OCI-LY7 (cell line): ENCODE measurements at regions not wholly inside any gene's neighbourhood (a gene's known extent, or its start where the extent isn't known, plus 50 kb on each side); places are given as distances from the start of the nearest gene placed in this dataset.

ENCODE experiments used
- BruUV-seq: library from RNA; stranded (reverse); fragments of 400-500 nt; replicated peaks from 2 replicates; lab custom pipeline; 2021; lab: Mats Ljungman, UMichigan
- CTCF ChIA-PET: fragments of 300-600 bp; sonication (Branson Sonifier 250); formaldehyde crosslinking; loops from one replicate; lab custom pipeline; 2022; ENCODE audit warnings: antibody characterized with exemption; ENCODE audit not compliant: unreplicated experiment; lab: Charles Lee
- POLR2A ChIA-PET: fragments of 300-600 bp; sonication (Branson Sonifier 250); formaldehyde crosslinking; loops from one replicate; lab custom pipeline; 2022; ENCODE audit warnings: antibody characterized with exemption; lab: Charles Lee
- DNase-seq: peaks from one replicate; pipeline ENCODE4 v3.0.0-alpha.2; 2015; ENCODE audit warnings: low spot score
- H2AFZ ChIP-seq: fragments of 200-600 bp; sonication (generic), shearing (Covaris generic); 2 replicates; pipeline ENCODE4 v1.6.1; 2014; ENCODE audit warnings: mild to moderate bottlenecking, antibody characterized with exemption, low read length, moderate library complexity
- H3K27ac ChIP-seq: fragments of 200-600 bp; sonication (generic); 2 replicates; pipeline ENCODE4 v1.5.1; 2014; ENCODE audit warnings: mixed run types, low read depth, mild to moderate bottlenecking, moderate library complexity, low read length, inconsistent platforms; ENCODE audit not compliant: poor library complexity, severe bottlenecking
- H3K36me3 ChIP-seq: fragments of 200-600 bp; sonication (generic); 2 replicates; pipeline ENCODE4 v1.6.1; 2014; ENCODE audit warnings: mild to moderate bottlenecking, antibody characterized with exemption, low read length, moderate library complexity, mixed read lengths; ENCODE audit not compliant: insufficient read depth
- H3K4me1 ChIP-seq: fragments of 200-600 bp; sonication (generic); 2 replicates; pipeline ENCODE4 v1.5.1; 2014; ENCODE audit warnings: mild to moderate bottlenecking, low read length; ENCODE audit not compliant: insufficient read depth, poor library complexity, severe bottlenecking
- H3K4me2 ChIP-seq: fragments of 200-600 bp; sonication (generic); 2 replicates; pipeline ENCODE4 v1.6.1; 2014; ENCODE audit warnings: mild to moderate bottlenecking, low read length
- H3K4me3 ChIP-seq: fragments of 200-600 bp; sonication (generic); 2 replicates; pipeline ENCODE4 v1.5.1; 2014; ENCODE audit warnings: mild to moderate bottlenecking, low read depth, low read length; ENCODE audit not compliant: poor library complexity, severe bottlenecking
- H3K79me2 ChIP-seq: fragments of 200-600 bp; sonication (generic); 2 replicates; pipeline ENCODE4 v1.6.1; 2016; ENCODE audit warnings: low read depth, mild to moderate bottlenecking, low read length, moderate library complexity, mixed read lengths; ENCODE audit not compliant: insufficient read depth
- H3K9me2 ChIP-seq: fragments of 200-600 bp; sonication (generic); 2 replicates; pipeline ENCODE4 v1.6.1; 2016; ENCODE audit warnings: mild to moderate bottlenecking, low read length, mixed read lengths; ENCODE audit not compliant: insufficient read depth
- H3K9me3 ChIP-seq: fragments of 200-600 bp; sonication (generic); 2 replicates; pipeline ENCODE4 v1.6.1; 2014; ENCODE audit warnings: mild to moderate bottlenecking, mixed run types, low read length, mixed read lengths
- H4K20me1 ChIP-seq: fragments of 200-600 bp; sonication (generic); 2 replicates; pipeline ENCODE4 v1.6.1; 2014; ENCODE audit warnings: mild to moderate bottlenecking, antibody characterized with exemption, low read length, moderate library complexity, mixed read lengths; ENCODE audit not compliant: insufficient read depth
- EZH2phosphoT487 ChIP-seq: fragments of 200-600 bp; sonication (generic); IDR thresholded peaks from 2 replicates; pipeline ENCODE4 v1.6.1; 2018; ENCODE audit warnings: low read depth, borderline replicate concordance, mild to moderate bottlenecking, mixed run types, antibody characterized with exemption, low read length, moderate library complexity, mixed read lengths
- intact Hi-C: fragments of 100-400 bp; cut with micrococcal nuclease; formaldehyde crosslinking; loops from one replicate; pipeline ENCODE4 v1.10.0; 2022; ENCODE audit not compliant: unreplicated experiment
- TF ChIP-seq, protein P1 (sequence below): fragments of 200-600 bp; sonication (generic); conservative IDR thresholded peaks from 2 replicates; pipeline ENCODE4 v1.5.1; 2014; ENCODE audit warnings: mild to moderate bottlenecking, antibody characterized with exemption, low read length, moderate library complexity, mixed read lengths

DNA sequence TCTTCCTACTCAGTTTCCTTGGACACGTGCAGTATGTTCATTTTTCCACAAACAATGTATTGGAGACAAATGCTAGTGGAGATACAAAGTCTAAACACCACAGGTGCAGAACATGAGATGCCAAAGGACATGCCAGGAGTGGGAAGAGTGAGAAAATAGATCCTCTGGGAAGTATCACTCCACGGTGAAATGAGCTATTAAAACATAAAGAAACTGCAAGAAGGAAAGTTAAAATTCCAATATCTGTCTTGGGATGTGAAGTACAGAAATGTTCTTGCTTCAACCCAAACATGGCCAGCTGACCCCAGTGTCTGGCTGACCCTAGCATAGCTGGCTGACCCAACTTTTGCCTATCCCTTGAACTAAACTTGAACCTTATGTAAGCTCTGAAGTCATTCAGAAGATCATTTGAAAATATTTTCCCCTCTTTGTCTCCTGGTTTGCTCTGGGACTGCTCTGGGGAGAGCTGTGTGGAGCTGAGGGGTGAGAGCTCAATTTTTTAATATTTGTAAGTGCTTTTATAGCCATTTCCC, 59.5 kb downstream of the FZD1 start:
- Histone ChIP-seq H3K4me3 (no peak overlapping the region), H3K4me2 (no peak overlapping the region), H3K36me3 (no peaks in the 10 kb centered on the region), H2AFZ (no peak overlapping the region), H3K9me3 (no peaks in the 10 kb centered on the region), H3K27ac (no peak overlapping the region), H3K9me2 (no peaks in the 10 kb centered on the region), H3K79me2 (no peaks in the 10 kb centered on the region), H4K20me1 (no peaks in the 10 kb centered on the region), H3K4me1 (no peaks in the 10 kb centered on the region)
- intact Hi-C loops = no loop called here
- ChIA-PET CTCF (no interaction called here), POLR2A (interaction anchor here (0.8 to 1.3 kb wide), 2 partner anchors 15 to 49 kb away, joined by 3 read pairs; no protein-coding TSS in a partner anchor)
- BruUV-seq = no TSS peak
- no peak for DNase-seq
- TF ChIP-seq, protein P1, sequence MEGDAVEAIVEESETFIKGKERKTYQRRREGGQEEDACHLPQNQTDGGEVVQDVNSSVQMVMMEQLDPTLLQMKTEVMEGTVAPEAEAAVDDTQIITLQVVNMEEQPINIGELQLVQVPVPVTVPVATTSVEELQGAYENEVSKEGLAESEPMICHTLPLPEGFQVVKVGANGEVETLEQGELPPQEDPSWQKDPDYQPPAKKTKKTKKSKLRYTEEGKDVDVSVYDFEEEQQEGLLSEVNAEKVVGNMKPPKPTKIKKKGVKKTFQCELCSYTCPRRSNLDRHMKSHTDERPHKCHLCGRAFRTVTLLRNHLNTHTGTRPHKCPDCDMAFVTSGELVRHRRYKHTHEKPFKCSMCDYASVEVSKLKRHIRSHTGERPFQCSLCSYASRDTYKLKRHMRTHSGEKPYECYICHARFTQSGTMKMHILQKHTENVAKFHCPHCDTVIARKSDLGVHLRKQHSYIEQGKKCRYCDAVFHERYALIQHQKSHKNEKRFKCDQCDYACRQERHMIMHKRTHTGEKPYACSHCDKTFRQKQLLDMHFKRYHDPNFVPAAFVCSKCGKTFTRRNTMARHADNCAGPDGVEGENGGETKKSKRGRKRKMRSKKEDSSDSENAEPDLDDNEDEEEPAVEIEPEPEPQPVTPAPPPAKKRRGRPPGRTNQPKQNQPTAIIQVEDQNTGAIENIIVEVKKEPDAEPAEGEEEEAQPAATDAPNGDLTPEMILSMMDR = no peak
- TF ChIP-seq EZH2phosphoT487 = no peak

- H2AFZ ChIP-seq = no peak overlapping the region
- BruUV-seq = no TSS peak
- CTCF ChIA-PET = no interaction called here
These were observed 60.4 kb downstream of the FZD1 start for GRCh38 chr7:91324663-91325062.

DNA sequence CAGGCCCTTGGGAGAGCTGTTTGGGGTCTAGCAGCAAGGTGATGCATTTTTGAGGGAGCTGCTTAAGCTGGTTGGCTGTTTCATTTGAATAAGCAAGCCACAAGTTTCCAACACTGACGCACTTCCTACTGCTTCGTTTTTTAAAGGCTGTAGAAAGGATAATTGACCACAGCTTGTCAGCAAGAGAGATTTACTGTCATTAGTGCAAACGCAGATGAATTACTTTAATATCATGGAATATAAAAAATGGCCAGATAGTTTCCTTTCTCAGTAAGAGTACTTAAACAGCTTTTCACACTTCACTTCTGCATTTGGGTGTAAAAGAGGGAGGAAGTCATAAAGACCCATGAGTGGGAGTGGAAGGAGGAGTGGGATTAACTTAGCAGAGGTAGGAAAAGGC, 61.5 kb downstream of the FZD1 start:
- no peak overlapping the region for H2AFZ ChIP-seq

More at GRCh38 chr7:91324663-91325062, 60.4 kb downstream of the FZD1 start:
- intact Hi-C loops = no loop called here
- Histone ChIP-seq H3K9me2 (no peaks in the 10 kb centered on the region), H3K9me3 (no peaks in the 10 kb centered on the region), H3K36me3 (no peaks in the 10 kb centered on the region), H3K79me2 (no peaks in the 10 kb centered on the region), H3K4me2 (no peak overlapping the region), H4K20me1 (no peaks in the 10 kb centered on the region), H3K4me3 (no peak overlapping the region), H3K4me1 (no peaks in the 10 kb centered on the region), H3K27ac (no peak overlapping the region)
- no peak for DNase-seq
- TF ChIP-seq, protein P1 = no peak
- TF ChIP-seq EZH2phosphoT487 = no peak
- POLR2A ChIA-PET = no interaction called here

More for the DNA sequence above, 61.5 kb downstream of the FZD1 start:
- no peaks in the 10 kb centered on the region for H4K20me1 ChIP-seq
- intact Hi-C loops = no loop called here
- H3K9me3 ChIP-seq = no peaks in the 10 kb centered on the region
- no peaks in the 10 kb centered on the region for H3K9me2 ChIP-seq
- no peak overlapping the region for H3K27ac ChIP-seq
- no peaks in the 10 kb centered on the region for H3K4me1 ChIP-seq
- H3K4me3 ChIP-seq = no peak overlapping the region
- no peaks in the 10 kb centered on the region for H3K36me3 ChIP-seq
- no peaks in the 10 kb centered on the region for H3K79me2 ChIP-seq
- no peak for DNase-seq
- ChIA-PET POLR2A (interaction anchor here (0.8 kb wide), 1 partner anchor 82 kb away, joined by 3 read pairs; no protein-coding TSS in a partner anchor), CTCF (no interaction called here)
- no peak overlapping the region; the same call in 1 of the 2 replicates for H3K4me2 ChIP-seq
- no TSS peak for BruUV-seq
- no peak for TF ChIP-seq EZH2phosphoT487
